Fibroblast of peridontal ligament (primary cell): ENCODE measurements at regions not wholly inside any gene's neighbourhood (a gene's known extent, or its start where the extent isn't known, plus 50 kb on each side); places are given as distances from the start of the nearest gene placed in this dataset.

Experiments
- DNase-seq: peaks from one replicate; pipeline ENCODE4 v3.0.0-alpha.2; 2010; ENCODE audit errors: extremely low read depth

GRCh38 chr19:30082611-30083010 lies 140.6 kb downstream of the URI1 start:
- DNase-seq, result no peak

- no peak for DNase-seq
Measured at GRCh38 chr19:30083125-30083681, 141.2 kb downstream of the URI1 start.

GRCh38 chr19:30083701-30084156 lies 141.7 kb downstream of the URI1 start:
- no peak for DNase-seq

- no peak for DNase-seq
Measured at GRCh38 chr19:30084390-30084819, 142.4 kb downstream of the URI1 start.

GRCh38 chr19:30085394-30085793 lies 143.4 kb downstream of the URI1 start:
- DNase-seq, result no peak

GRCh38 chr19:30086220-30086619 lies 144.2 kb downstream of the URI1 start:
- no peak for DNase-seq

GRCh38 chr19:30086916-30087315 lies 144.9 kb downstream of the URI1 start:
- DNase-seq, result no peak

GRCh38 chr19:30087381-30088138 lies 145.5 kb downstream of the URI1 start:
- DNase-seq, result no peak

GRCh38 chr19:30088567-30088966 lies 146.5 kb downstream of the URI1 start:
- no peak for DNase-seq

GRCh38 chr19:30089086-30089665 lies 147.1 kb downstream of the URI1 start:
- no peak for DNase-seq

- DNase-seq, result no peak
Measured at GRCh38 chr19:30090476-30090875, 148.4 kb downstream of the URI1 start.

GRCh38 chr19:30090963-30091362 lies 148.9 kb downstream of the URI1 start:
- no peak for DNase-seq

- no peak for DNase-seq
Measured at GRCh38 chr19:30091456-30091855, 149.4 kb downstream of the URI1 start.

- no peak for DNase-seq
Measured at GRCh38 chr19:30091856-30092255, 149.8 kb downstream of the URI1 start.

- DNase-seq, result no peak
Measured at GRCh38 chr19:30092721-30093569, 150.9 kb downstream of the URI1 start.

GRCh38 chr19:30093966-30094755 lies 152.1 kb downstream of the URI1 start:
- DNase-seq, result no peak

- DNase-seq, result no peak
Measured at GRCh38 chr19:30094756-30095140, 152.7 kb downstream of the URI1 start.

- DNase-seq, result no peak
Measured at GRCh38 chr19:30095171-30095570, 153.1 kb downstream of the URI1 start.

- no peak for DNase-seq
Measured at GRCh38 chr19:30096596-30097370, 154.7 kb downstream of the URI1 start.

GRCh38 chr19:30097746-30098280 lies 155.8 kb downstream of the URI1 start:
- no peak for DNase-seq
